GM23248 (cell line): ENCODE measurements at regions not wholly inside any gene's neighbourhood (a gene's known extent, or its start where the extent isn't known, plus 50 kb on each side); places are given as distances from the start of the nearest gene placed in this dataset.

Experiments
- DNase-seq: peaks from one replicate; pipeline ENCODE4 v3.0.0-alpha.2; 2015
- H2AFZ ChIP-seq: fragments of 200-600 bp; sonication (generic); 2 replicates; pipeline ENCODE4 v1.6.1; 2016; ENCODE audit warnings: antibody characterized with exemption
- H3F3A ChIP-seq: fragments of 200-600 bp; sonication (generic); 2 replicates; pipeline ENCODE4 v1.6.1; 2016; ENCODE audit warnings: mild to moderate bottlenecking, antibody characterized with exemption, mixed run types; ENCODE audit not compliant: insufficient read depth
- H3K27ac ChIP-seq: fragments of 200-600 bp; sonication (generic); 2 replicates; pipeline ENCODE4 v1.5.1; 2016; ENCODE audit warnings: mild to moderate bottlenecking
- H3K27me3 ChIP-seq: fragments of 200-600 bp; sonication (generic); replicated peaks from 2 replicates; pipeline ENCODE4 v1.6.1; 2016; ENCODE audit warnings: mild to moderate bottlenecking; ENCODE audit not compliant: insufficient read depth
- H3K36me3 ChIP-seq: fragments of 200-600 bp; sonication (generic); 2 replicates; pipeline ENCODE4 v1.6.1; 2016; ENCODE audit warnings: low read depth, mild to moderate bottlenecking
- H3K4me1 ChIP-seq: fragments of 200-600 bp; sonication (generic); 2 replicates; pipeline ENCODE4 v1.6.1; 2016; ENCODE audit warnings: mild to moderate bottlenecking; ENCODE audit not compliant: insufficient read depth
- H3K4me2 ChIP-seq: fragments of 200-600 bp; sonication (generic); one replicate; pipeline ENCODE4 v1.6.1; 2016; ENCODE audit warnings: mild to moderate bottlenecking; ENCODE audit not compliant: unreplicated experiment
- H3K4me3 ChIP-seq: fragments of 200-600 bp; sonication (generic); 2 replicates; pipeline ENCODE4 v1.5.1; 2016; ENCODE audit warnings: mild to moderate bottlenecking
- H3K79me2 ChIP-seq: fragments of 200-600 bp; sonication (generic); 2 replicates; pipeline ENCODE4 v1.6.1; 2016; ENCODE audit warnings: mild to moderate bottlenecking; ENCODE audit not compliant: insufficient read depth
- H3K9ac ChIP-seq: fragments of 200-600 bp; sonication (generic); 2 replicates; pipeline ENCODE4 v1.6.1; 2016; ENCODE audit warnings: mild to moderate bottlenecking
- H3K9me2 ChIP-seq: fragments of 200-600 bp; sonication (generic); 2 replicates; pipeline ENCODE4 v1.6.1; 2016; ENCODE audit warnings: mixed run types, mild to moderate bottlenecking, moderate library complexity; ENCODE audit not compliant: insufficient read depth
- H3K9me3 ChIP-seq: fragments of 200-600 bp; sonication (generic); one replicate; pipeline ENCODE4 v1.6.1; 2017; ENCODE audit warnings: low read depth
- H4K20me1 ChIP-seq: fragments of 200-600 bp; sonication (generic); 2 replicates; pipeline ENCODE4 v1.6.0; 2016; ENCODE audit not compliant: insufficient read depth
- EZH2 ChIP-seq: fragments of 200-600 bp; sonication (generic); IDR thresholded peaks from 2 replicates; pipeline ENCODE4 v1.6.1; 2018; ENCODE audit warnings: antibody characterized with exemption, mild to moderate bottlenecking; ENCODE audit not compliant: insufficient read depth, poor library complexity, severe bottlenecking
- EZH2phosphoT487 ChIP-seq: fragments of 200-600 bp; sonication (generic); IDR thresholded peaks from 2 replicates; pipeline ENCODE4 v1.6.1; 2018; ENCODE audit warnings: antibody characterized with exemption, moderate library complexity, mild to moderate bottlenecking, low read depth; ENCODE audit not compliant: insufficient read depth
- WGBS, 2 experiments: methylation state at CpG; one replicate each; pipeline ENCODE4 v1.1.6; 2015 to 2017; ENCODE audit warnings: low lambda C conversion rate in 2 of 2, low coverage in 1 of 2; ENCODE audit errors: missing lambda C conversion rate in 2 of 2; 5-methylcytosine and 5-hydroxymethylcytosine counted together
- in situ Hi-C: fragments of 300-500 bp; cut with MboI; formaldehyde crosslinking; loops from 2 replicates; pipeline ENCODE4 v1.15.0; 2020

DNA sequence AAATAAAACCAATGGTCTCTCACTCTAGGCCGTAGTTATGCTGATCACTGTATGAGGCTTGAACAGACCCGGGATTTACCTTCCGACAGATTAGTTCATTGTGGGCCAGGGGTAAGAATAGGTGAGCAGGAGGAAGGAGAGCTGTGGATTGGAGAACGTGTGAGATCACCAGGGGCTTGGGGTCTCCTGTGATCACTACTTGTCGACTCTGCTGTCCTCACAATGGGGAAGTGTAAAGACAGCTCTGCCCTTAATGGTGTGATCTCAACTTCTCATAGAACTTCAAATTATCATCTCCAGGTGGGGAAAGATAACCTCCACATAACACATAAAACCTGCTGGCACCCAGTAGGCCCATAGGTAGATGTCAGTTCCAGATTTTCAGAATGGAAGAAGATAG, 56.2 kb upstream of the RPS6KA3 start:
- 62 to 63% methylated on average over 5 of the region's 5 CpGs for WGBS, 2 experiments

DNA sequence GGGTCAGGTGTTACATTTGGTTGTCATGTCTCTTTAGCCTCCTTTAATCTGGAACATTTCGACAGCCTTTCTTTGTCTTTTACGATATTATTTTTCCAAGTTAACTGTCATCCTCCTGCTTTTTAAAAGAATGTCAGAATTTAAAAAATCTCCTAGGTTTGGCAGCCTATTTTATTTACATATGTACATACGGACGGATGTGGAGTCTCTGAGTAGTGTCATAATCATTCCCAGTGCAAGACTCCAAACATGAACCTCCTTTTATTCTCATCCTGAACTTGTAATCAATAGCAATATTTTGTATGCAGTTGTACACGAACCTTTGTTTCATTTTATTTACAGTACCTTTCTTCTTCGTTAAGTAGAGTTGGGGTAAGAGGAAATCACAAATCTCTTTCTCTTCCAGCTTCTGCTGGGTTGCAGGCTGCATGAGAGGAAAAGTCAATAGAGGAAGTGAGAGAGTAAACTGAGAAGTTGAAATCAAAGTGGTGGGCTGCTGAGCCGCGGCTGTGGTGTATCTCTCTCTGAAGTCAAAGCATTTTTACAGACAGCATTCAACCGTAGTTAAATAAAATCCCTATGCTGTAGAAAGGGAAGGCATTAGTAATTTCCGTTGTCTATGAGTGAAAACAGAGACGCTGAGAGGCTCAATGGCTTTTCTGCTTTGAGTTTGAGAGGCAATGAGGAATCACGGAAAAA, 53.9 kb upstream of the RPS6KA3 start:
- Histone ChIP-seq H3K9ac (no peak overlapping the region), H3K27me3 (no peaks in the 10 kb centered on the region), H3K79me2 (no peaks in the 10 kb centered on the region), H3K36me3 (no peaks in the 10 kb centered on the region), H3K9me3 (no peaks in the 10 kb centered on the region), H2AFZ (peak overlapping the region; percentile 58), H3K4me1 (no peaks in the 10 kb centered on the region), H3K9me2 (no peaks in the 10 kb centered on the region), H3K27ac (no peak overlapping the region), H3K4me2 (no peak overlapping the region), H3K4me3 (no peak overlapping the region), H4K20me1 (no peaks in the 10 kb centered on the region), H3F3A (no peaks in the 10 kb centered on the region)
- 29 to 31% methylated on average over 12 of the region's 12 CpGs for WGBS, 2 experiments
- TF ChIP-seq EZH2 (no peak), EZH2phosphoT487 (no peak)
- DNase-seq = no peak
- in situ Hi-C loops = no loop called here

More for the DNA sequence above, 56.2 kb upstream of the RPS6KA3 start:
- Histone ChIP-seq H3K27ac (no peak overlapping the region), H3K4me1 (no peaks in the 10 kb centered on the region), H3K9me3 (no peaks in the 10 kb centered on the region), H3K79me2 (no peaks in the 10 kb centered on the region), H3K27me3 (no peaks in the 10 kb centered on the region), H3F3A (no peaks in the 10 kb centered on the region), H3K4me2 (no peak overlapping the region), H3K9ac (no peak overlapping the region), H2AFZ (no peak overlapping the region), H3K36me3 (no peaks in the 10 kb centered on the region), H4K20me1 (no peaks in the 10 kb centered on the region), H3K4me3 (no peak overlapping the region), H3K9me2 (no peaks in the 10 kb centered on the region)
- in situ Hi-C loops = no loop called here
- DNase-seq = no peak
- no peak for TF ChIP-seq EZH2
- no peak for TF ChIP-seq EZH2phosphoT487

DNA sequence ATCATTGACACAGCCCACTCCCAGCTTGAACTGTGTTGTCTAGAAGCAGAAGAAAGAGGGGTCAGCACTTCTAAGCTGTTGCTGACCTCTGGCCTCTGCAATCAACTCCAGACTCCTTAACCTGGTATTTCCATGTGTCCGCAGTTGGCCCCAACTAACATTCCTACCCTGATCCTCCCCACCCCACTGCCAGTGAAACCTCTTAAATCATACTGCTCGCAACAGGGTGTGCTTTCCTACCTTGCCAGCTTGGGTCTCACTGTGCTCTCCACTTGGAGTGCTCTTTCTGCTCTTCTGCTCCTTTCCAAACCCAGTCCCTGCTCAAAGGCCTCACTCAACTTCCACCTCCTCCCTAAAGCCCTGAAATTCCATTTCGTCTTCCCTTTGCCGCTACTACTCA, 52.3 kb upstream of the RPS6KA3 start:
- Histone ChIP-seq H3K27me3 (no peaks in the 10 kb centered on the region), H3K9ac (no peak overlapping the region), H3K27ac (no peak overlapping the region), H3K79me2 (no peaks in the 10 kb centered on the region), H2AFZ (no peak overlapping the region), H3K9me2 (no peaks in the 10 kb centered on the region), H4K20me1 (no peaks in the 10 kb centered on the region), H3K4me1 (no peaks in the 10 kb centered on the region), H3K36me3 (no peaks in the 10 kb centered on the region), H3K9me3 (no peaks in the 10 kb centered on the region), H3F3A (no peaks in the 10 kb centered on the region), H3K4me3 (no peak overlapping the region), H3K4me2 (no peak overlapping the region)
- no peak for DNase-seq
- TF ChIP-seq EZH2 = no peak
- no peak for TF ChIP-seq EZH2phosphoT487
- in situ Hi-C loops = no loop called here
- 70 to 78% methylated on average over 4 of the region's 4 CpGs for whole genome bisulfite sequencing, 2 experiments

DNA sequence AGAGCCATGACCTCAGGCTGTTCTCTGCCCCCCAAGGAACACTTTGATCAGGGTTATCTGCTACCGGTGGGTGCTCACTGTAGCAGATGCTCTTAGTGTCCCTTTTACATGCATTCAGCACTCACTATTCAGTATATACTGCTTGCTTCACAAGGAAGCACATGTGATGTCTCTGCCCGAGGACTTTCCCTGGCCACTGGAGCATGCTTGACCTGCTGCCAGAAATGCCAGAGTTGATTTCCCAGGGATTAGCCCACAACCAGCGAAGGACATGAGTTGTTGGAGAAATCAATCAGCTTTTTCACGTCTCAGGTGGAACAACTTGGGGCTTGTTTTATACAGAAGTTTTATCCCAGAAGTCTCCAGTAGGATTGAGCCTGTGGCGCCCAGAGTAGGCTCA, 51.2 kb upstream of the RPS6KA3 start:
- Histone ChIP-seq H3K79me2 (no peaks in the 10 kb centered on the region), H3K27me3 (no peaks in the 10 kb centered on the region), H3K9me2 (no peaks in the 10 kb centered on the region), H3F3A (no peaks in the 10 kb centered on the region), H3K36me3 (no peaks in the 10 kb centered on the region), H2AFZ (no peak overlapping the region), H3K27ac (no peak overlapping the region), H3K4me1 (no peaks in the 10 kb centered on the region), H3K4me3 (no peak overlapping the region), H3K4me2 (no peak overlapping the region), H3K9me3 (no peaks in the 10 kb centered on the region), H3K9ac (no peak overlapping the region), H4K20me1 (no peaks in the 10 kb centered on the region)
- TF ChIP-seq EZH2phosphoT487 = no peak
- DNase-seq = no peak
- 54 to 64% methylated on average over 4 of the region's 5 CpGs for WGBS, 2 experiments
- in situ Hi-C loops = no loop called here
